ENCODE measurements at regions not wholly inside any gene's neighbourhood (a gene's known extent, or its start where the extent isn't known, plus 50 kb on each side); places are given as distances from the start of the nearest gene placed in this dataset.

DNA sequence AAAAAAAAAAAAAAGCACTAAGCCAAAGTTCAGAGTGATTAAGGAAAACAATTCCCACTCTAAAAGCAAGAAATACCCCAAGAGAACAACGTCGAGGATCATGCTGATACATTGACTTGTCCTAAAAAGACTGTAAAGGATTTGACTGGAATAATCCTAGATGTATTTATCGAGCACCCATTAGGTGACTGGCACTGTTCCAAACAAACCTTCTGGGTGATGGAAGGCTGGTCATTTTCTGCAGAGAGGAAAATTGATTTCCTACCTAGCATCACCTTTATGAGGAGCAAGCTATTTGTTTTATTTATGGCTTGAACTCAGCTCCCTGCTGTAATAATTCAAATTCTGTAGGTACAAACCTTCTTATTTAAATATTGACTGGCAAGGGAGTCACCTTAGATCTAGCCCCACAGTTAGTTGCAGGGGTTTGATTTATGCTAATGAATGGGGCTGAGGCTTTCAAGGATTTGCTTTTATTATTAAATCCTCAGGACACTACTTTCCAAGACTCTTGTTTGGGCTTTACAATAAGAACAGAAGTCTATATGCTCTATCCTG is 471.0 kb downstream of the OLFM4 start:
- no peak for DNase-seq (ENCODE audit: low read depth in 2 of 2)

DNA sequence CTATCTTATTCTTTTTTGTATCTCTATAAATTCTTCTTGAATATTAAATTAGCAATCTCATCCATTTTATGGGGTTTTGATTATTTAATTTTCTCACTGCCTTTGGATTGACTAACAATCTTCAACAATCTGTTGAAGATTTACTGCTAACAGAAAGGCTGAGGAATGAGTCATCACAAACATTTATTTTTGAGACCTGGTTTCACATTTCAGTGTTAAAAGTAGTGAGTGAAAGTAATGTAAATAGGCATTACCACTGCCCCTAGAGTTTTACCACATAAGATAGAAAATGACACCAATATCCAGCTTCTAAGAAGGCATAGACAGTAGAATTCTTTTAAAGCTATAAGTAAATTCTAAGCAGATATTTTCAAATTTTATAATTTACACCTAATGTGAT is 472.8 kb downstream of the OLFM4 start:
- DNase-seq (ENCODE audit: low read depth in 2 of 2), result no peak

DNA sequence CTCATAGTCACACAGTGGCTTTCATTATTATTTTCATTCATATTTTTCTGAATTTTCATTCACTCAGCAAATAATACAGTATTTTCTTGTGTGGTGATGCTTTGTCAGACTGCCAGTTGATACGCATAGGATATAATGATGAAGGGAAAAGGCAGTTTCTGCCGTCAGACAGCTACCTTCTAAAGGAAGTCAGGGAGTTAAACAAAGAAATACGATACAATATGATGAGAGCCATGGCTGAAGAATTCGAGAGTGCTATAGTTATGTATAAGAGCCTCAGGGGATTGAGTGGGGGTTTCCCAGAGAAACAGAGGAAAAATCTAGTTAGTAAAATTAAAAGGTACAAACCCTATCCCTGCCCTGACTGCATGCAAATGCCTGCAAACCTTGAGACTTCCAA is 479.1 kb downstream of the OLFM4 start:
- no peak for DNase-seq (ENCODE audit: low read depth in 2 of 2)

DNA sequence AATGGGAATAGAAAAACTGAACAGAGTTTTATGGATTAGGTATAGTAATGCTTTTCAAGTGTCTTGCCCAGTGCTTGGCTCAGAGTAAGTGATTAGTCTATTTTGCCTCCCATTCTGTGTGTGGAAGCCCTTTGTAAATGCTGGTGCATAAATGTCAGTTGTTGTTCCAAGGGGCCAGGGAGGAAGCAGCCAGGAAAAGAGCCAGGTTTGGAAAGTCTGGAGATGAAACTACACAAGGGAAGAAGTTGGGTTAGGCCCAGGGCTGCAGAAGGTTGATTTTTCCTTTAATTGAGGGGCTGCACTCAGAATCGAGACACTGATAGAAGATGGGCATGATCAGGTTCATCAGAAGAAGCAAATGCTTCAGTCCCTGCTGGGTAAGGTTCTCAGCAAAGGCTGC is 484.0 kb downstream of the OLFM4 start:
- no peak for DNase-seq (ENCODE audit: low read depth in 2 of 2)

DNA sequence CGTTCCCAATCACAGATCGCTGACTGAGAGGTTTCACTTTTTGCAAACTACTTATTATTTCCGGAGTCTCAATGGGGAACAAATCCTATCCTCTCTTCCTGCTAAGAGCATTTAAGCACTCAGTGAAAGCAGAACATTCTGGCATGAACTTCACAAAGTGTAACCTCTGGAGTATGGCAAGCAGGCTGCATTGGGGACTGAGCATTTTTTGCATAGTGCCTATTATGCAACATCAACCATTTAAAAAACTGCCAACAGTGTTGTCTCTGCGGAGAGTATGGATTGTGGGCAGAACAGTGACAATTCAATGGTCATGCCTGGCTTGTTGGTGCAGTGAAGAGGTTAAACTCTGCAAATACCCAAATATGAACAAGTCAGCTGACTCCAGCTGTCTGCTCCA is 484.6 kb downstream of the OLFM4 start:
- DNase-seq (ENCODE audit: low read depth in 2 of 2), result no peak

DNA sequence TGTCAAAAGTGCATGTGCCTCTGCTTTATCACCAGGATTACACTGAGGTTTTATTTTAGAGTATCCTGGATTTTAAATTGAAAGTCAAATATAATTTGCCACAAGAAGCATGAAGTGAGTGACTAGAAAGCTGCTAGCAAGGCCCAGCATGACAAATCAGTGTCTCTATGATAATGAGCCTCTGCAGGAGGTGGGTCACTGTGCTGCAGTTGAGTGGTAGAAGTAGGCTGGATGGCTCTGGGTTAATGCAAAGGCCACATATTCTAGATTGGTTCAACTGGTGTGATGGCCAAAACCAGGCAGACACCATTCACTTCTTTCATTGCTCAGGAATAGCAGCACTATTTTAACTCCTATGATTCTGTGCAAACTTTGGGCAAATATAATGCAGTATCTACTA is 491.5 kb downstream of the OLFM4 start:
- no peak for DNase-seq (ENCODE audit: low read depth in 2 of 2)

DNA sequence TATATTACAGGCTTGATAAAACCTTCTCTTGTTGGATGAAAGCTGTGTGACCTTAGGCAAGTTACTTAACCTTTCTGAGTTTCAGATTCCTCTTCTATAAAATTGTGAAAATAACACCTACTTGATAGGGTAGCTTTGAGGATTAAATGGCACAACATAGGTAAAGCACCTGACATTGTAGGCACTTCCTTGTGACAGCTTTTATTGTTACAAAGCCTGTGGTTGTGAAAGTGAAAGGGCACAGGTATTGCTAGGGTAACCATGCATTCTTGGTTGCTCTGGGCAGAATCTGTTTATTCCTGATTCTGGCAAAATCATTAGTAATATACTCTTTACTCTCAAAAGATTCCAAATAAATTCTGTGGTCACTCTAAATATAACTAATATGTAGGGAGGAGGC is 493.4 kb downstream of the OLFM4 start:
- DNase-seq (ENCODE audit: low read depth in 2 of 2), result no peak

DNA sequence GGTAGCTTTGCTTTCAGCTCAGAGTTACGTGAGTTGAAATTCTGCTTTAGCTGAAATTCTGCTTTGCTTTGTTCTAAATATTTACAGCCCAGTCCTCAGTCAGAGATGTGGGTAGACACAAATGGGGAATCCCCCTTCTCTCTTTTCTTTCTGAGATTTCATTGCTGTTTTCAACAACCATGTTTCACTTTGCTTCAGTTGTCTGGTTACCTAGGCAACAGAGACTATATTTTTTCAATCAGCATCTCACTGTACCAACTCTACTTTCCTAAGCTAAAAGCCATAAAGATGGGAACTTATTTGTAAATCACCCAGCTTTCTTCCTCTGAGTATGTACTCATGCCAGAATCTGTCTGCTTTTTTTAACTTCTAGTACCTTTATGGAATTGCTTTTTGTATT is 509.0 kb downstream of the OLFM4 start:
- no peak for DNase-seq (ENCODE audit: low read depth in 2 of 2)

DNA sequence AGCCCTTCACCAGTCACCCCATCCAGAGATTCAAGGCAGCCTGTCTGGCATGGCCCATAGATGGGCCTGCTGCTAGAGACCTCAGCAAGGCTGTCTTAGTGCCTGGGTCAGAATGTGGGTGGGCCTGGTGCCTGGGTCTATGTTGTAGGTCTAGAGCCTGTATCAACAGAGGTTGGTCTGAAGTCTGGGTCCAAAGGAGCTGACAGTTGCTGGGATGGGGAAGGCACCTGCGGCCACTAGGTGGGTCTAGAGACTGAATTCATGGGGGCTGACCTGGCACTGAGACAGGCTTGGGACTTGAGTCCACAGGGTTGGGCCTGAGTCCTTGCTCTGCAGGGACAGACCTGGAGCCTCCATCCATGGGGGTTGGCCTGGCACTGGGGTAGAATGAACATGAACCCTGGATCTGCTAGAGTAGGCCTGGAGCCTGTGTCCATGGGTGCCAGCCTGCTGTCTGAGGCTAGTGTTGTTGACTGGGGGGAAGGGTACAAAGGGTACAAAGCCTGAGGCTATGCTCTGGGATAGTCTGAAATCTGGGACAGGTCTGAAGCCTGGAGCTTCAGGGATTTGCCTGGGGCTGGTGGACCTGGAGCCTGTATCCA is 516.8 kb downstream of the OLFM4 start:
- DNase-seq (ENCODE audit: low read depth in 2 of 2), result no peak

DNA sequence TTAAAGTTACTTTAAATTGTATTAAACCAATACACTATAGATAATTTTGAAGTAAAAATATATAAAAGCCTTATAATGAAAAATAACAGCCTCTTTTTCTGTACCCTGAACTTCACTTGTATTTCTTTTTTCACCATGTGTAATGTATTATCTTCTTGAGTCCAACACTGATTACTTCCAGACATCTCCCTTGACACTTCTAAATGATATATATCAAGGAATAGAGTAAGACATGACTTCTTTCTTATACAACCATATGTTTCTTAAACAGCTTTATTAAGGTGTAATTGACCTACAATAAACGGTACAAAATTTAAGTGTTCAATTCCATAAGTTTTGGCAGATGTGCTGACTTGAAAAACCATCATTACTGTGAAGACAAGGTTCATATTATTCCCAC is 531.9 kb downstream of the OLFM4 start:
- no peak for DNase-seq (ENCODE audit: low read depth in 2 of 2)

DNA sequence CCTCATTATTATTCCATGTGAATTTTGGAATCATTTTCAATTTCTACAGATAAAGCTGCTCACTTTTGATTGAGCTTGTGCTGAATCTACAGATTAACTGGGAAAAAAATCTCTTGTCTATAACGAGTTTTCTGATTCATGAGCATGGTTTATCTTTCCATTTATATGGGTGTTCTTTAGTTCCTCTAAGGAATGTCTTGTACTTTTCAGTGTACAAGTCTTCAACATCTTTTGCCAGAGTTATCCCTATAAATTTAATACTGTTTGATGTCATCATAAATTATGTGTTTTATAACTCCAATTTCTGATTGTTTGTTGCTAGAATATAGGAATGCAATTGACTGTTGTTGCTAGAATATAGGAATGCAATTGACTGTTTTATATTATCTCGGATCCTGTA is 533.8 kb downstream of the OLFM4 start:
- no peak for DNase-seq (ENCODE audit: low read depth in 2 of 2)

DNA sequence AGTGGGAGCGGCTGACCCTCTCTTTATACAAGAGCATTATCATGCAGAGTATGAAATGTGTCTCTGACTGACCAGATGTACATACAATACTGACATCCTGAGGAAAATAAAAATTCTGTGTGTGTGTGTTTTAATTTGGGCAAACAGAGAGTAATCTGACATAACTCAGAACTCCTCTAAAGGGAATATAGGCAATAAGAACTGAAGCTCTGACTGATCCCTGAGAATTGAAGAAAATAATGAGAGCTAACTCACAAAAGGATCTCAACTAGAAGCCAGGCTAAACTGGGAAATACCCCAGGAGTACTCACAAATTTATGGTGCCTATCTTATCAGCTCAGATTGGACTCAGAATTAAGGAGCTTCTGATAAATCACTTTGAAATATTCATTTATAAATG is 539.9 kb downstream of the OLFM4 start:
- DNase-seq (ENCODE audit: low read depth in 2 of 2), result no peak

DNA sequence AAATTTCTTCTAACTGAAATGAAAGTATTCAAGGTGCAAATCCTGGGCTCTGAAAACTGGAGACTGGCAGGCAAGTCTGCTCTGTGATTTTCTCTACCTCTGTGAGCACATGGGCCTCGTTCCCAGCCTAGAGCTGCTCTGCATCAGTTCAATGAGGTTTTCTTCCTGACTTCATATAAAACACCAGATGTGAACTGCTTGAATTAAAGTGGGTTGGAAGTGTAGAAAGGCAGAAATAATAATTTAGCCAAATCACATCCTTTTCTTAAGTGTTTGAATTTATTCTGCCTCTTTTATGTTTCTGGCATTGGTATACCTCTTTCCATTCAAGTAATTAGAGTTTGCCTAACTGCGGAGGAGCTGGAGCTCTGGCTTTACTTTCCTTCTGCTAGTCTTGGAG is 540.8 kb downstream of the OLFM4 start:
- no peak for DNase-seq (ENCODE audit: low read depth in 2 of 2)

DNA sequence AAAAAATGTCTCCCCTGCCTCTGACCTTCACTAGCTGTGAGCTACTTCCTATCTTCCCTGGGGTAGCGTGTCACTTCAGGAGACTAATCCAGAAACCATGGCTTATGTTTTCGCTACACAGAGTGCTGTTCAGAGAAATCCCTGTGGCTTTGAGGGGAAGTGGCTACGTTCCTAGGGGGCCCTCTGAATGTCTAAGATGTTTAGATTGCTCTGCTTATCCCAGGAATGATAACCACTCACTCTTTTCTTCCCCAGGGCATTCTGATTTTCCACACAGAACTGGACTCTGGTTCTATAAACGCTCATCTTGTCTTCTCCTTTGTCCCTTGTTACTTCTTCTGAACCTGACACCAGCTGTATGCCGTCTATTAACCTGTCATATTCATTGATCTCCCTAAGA is 572.5 kb downstream of the OLFM4 start:
- DNase-seq (ENCODE audit: low read depth in 2 of 2), result no peak

DNA sequence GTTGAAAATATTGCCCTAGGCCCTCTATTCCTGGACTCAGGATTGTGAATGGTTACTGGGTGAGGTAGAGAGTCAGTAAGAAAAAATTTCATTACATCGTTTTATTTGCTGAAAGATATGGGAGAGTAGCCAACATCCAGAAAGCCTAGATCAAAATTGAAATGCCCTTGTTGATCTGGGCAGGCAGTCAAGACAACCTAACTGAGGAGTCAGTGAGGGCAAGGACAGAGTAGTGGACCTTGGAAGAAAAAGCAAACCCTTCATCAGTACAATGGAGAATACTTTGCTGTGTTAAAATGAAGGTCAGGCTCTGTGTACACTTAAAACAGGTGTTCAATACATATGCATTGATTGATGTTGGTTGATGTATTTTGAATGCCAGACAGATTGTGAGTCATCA is 576.7 kb downstream of the OLFM4 start:
- no peak for DNase-seq (ENCODE audit: low read depth in 2 of 2)

DNA sequence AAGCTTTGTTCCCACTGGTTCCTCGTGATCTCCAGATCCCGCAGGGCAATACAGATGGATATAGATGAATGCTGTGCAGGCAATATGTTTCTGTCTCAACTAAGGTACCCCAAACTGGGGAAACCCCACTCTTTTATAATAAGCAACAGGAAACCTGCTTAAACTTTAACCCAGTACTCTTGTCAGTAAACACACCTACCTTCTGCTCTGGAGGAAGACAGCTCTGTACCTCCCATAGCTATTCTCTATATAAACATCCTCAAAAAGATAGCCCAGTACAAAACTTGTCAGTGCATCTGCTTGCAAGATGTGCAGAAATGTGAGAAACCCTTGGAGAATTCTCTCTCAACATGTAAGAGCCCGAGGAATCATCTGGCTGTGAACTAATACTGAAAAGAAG is 583.6 kb downstream of the OLFM4 start:
- no peak for DNase-seq (ENCODE audit: low read depth in 2 of 2)

DNA sequence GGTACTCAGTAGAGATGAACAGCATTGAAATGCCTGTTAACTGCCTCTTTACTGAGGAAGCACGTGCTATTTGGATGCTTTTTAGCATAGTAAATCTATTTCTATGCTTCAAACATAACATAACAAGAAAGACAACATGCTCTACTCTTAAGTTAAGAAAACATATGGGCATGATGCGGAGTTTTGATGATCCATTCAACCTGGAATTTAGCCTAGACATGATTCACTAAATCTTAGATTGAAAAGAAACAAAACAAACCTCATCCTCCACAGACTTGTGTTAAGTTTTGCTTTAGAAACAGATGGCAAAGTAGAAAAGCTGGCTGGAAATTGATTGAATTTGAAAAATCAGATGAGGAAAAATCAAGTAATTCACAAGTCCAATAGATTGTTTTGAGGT is 593.8 kb downstream of the OLFM4 start:
- no peak for DNase-seq (ENCODE audit: low read depth in 2 of 2)

DNA sequence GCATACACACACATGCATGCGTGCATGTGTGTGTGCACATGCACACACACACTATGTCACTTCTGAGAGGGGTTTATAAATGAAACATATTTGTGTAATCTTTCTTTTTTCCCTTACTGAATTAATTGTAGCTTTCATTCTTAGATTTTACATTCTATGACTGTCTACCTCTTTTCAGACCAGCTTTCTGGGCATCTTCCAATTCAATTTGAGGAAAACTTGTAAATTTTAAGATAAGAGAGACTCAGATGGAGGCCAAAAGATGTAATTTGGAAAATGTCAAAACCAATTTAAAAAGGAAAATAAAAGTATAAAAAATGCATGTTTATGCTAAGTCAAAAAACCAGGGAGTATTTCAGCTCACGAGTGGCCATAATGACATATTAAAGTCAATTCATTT is 594.5 kb downstream of the OLFM4 start:
- no peak for DNase-seq (ENCODE audit: low read depth in 2 of 2)

DNA sequence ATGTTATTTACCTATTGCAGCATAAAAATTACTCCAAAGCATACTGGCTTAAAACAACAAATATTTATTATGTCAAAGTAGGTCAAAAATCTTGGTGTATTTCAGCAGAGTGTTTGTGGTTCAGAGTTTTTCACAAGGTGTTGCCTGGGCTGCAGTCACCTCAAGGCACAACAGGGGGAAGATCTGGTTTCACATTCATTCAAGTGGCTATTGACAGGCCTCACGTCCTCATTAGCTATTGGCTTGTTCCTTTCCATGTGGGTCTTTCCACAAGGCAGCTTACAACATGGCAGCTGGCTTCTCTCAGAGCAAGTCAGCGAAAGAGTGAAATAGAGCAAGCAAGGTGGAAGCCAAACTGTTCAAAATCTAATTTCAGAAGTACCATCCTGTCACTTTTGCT is 602.9 kb downstream of the OLFM4 start:
- DNase-seq (ENCODE audit: low read depth in 2 of 2), result no peak

DNA sequence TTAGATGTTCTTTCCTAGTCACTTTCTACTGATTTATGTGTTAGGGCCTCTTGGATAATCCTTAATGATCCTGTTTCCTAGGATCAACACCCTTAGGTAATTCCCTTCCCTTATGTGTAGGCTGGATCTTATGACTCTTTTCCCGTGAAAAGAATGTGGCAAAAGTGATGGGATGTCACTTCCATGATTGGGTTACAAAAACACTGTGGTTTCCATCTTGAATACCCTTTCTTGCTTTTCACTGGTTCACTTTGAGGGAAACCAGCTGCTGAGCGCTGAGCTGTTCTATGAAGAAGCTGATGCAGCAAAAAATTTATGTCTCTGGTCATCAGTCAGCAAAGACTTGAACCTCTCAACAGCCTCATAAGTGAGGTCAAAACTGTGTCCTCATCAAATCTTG is 609.4 kb downstream of the OLFM4 start:
- DNase-seq (ENCODE audit: low read depth in 2 of 2), result no peak

DNA sequence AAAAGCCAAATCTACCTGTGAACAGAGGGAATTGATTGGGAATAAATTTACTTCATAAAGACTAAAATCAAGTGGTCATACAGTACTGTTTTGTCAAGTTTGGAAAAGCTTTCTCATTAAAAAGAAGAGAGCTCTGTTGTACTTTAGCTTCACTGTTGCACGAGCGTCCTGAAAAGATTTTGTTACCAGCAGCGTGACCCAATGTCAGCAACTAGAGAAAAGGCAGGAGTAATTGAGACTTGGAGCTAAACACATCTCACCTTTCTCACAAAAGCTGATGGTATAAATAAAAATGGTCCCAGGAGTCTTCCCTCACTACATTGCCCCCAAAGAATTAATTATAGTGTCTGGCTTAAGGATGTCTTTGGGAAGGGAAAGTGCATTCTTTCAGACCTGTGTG is 613.7 kb downstream of the OLFM4 start:
- no peak for DNase-seq (ENCODE audit: low read depth in 2 of 2)

DNA sequence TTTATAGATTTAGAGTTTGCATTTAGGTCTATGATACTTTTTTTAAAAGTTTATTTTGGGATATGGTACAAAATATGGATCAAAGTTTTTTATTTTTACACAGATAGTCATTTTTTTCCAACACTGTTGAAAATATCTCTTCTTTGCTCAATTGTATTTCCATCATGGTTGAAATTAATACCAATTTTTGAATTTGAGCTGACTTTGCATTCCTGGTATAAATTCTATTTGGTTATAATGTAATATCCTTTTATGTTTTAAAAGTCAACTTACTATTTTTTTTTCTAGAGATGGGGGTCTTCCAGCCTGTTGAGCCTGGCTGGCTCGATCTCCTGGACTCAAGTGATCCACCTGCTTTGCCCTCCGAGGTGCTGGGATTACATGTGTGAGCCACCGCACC is 620.1 kb downstream of the OLFM4 start:
- no peak for DNase-seq (ENCODE audit: low read depth in 2 of 2)

DNA sequence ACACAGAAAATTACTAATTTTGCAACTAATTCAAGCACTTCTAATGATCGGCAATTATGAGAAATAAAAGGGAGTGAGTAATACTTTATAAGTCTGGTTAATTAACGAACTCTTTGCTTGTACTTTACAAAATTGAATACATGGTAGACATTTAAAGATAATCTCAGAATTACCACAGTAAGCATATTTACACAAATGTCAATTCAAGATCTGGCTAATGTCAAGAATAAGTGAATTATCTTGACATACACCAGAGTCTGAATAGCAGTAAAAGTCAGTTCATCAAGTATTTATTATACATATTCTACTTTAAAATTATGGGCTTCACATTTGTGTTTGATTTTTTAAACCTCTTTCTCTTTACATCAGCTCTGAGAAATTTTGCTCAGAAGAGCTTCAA is 643.4 kb downstream of the OLFM4 start:
- no peak for DNase-seq (ENCODE audit: low read depth in 2 of 2)

DNA sequence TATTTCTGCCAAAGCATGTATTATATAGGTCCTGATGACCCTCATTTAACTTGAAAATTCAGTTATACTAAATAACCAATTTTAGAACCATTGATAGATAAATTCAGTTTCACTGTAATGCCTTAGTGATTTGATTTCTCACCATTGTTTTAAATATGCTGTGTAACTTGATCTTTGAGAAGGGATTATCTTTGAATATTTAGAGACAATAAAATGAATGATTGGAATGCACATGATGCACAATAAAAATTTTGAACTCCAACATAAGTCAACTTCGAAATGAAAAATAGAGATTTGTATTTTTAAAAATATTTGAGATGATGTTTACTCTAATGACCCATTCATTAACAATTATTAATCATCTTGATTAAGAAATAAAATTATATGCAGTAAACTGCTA is 654.5 kb downstream of the OLFM4 start:
- DNase-seq (ENCODE audit: low read depth in 2 of 2), result no peak

All from stimulated activated CD4-positive, alpha-beta T cell treated with anti-CD3 and anti-CD28 coated beads, Interleukin-4, amount 100 ng/mL, for 48 hours (primary cell).